ENCODE measurements at regions not wholly inside any gene's neighbourhood (a gene's known extent, or its start where the extent isn't known, plus 50 kb on each side); places are given as distances from the start of the nearest gene placed in this dataset.

DNA sequence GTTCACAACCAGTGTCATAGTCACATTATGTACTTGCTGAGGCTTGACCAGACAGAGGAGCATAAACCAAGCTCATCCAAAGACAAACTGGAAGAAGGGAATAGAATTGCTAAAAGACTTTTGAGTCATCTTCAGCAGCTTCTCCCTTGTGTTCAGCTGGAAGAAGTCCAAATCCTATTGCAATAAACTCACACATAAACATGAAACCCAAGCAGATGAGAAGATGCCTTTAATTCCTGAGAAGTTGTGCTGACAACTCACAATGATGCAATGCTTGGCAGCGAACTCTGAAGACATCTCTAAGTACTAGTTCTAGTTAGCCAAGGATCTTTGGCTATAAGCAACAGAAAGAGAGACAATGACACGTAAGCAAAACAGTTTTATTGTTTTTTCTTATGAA lies 642.1 kb downstream of the KCTD16 start:
- ChIA-PET POLR2A (no interaction called here), CTCF (no interaction called here)
- no peaks in the 10 kb centered on the region for H3K4me1 ChIP-seq (ENCODE audit: control insufficient read depth, insufficient read depth, low read length)
- no peak overlapping the region for H3K27ac ChIP-seq (ENCODE audit: low read length)
- no peaks in the 10 kb centered on the region for H3K27me3 ChIP-seq (ENCODE audit: control insufficient read depth, insufficient read depth, low read length)
- H3K9me3 ChIP-seq (ENCODE audit: control insufficient read depth, insufficient read depth, low read depth, low read length): no peaks in the 10 kb centered on the region
- intact Hi-C loops (cut with micrococcal nuclease; ENCODE audit: unreplicated experiment) (no loop called here), in situ Hi-C loops (cut with HindIII; ENCODE audit: low pct_unique_long_range_greater_than_20kb, low sequenced_read_pairs) (no loop called here)
- H3K4me3 ChIP-seq (ENCODE audit: low read depth in 2 of 2, low read length in 2 of 2): no peak overlapping the region
- ATAC-seq: no peak
- TF ChIP-seq, protein P1, sequence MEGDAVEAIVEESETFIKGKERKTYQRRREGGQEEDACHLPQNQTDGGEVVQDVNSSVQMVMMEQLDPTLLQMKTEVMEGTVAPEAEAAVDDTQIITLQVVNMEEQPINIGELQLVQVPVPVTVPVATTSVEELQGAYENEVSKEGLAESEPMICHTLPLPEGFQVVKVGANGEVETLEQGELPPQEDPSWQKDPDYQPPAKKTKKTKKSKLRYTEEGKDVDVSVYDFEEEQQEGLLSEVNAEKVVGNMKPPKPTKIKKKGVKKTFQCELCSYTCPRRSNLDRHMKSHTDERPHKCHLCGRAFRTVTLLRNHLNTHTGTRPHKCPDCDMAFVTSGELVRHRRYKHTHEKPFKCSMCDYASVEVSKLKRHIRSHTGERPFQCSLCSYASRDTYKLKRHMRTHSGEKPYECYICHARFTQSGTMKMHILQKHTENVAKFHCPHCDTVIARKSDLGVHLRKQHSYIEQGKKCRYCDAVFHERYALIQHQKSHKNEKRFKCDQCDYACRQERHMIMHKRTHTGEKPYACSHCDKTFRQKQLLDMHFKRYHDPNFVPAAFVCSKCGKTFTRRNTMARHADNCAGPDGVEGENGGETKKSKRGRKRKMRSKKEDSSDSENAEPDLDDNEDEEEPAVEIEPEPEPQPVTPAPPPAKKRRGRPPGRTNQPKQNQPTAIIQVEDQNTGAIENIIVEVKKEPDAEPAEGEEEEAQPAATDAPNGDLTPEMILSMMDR (IDR thresholded peaks at IDR 0.05): no peak
- TF ChIP-seq TCF7L2 (IDR thresholded peaks at IDR 0.05; ENCODE audit: low read depth, low read length) (no peak), SIN3A (IDR thresholded peaks at IDR 0.05; ENCODE audit: borderline replicate concordance, insufficient read depth, low read depth, low read length) (no peak), REST (IDR thresholded peaks at IDR 0.05; ENCODE audit: insufficient read depth in 1 of 2, low read depth in 2 of 2, low read length in 1 of 2) (no peak), POLR2AphosphoS5 (IDR thresholded peaks at IDR 0.05; ENCODE audit: low read depth, low read length) (no peak)
- DNase-seq (ENCODE audit: low read depth, low spot score): no peak
- BruUV-seq (replicated peaks): no TSS peak
- no peaks in the 10 kb centered on the region for H3K36me3 ChIP-seq (ENCODE audit: control insufficient read depth, insufficient read depth, low read length)

GRCh38 chr5:144800169-144800568 lies 629.5 kb downstream of the KCTD16 start:
- DNase-seq (ENCODE audit: low read depth, low spot score): no peak
- Histone ChIP-seq H3K27ac (ENCODE audit: low read length) (no peak overlapping the region), H3K4me1 (ENCODE audit: control insufficient read depth, insufficient read depth, low read length) (no peaks in the 10 kb centered on the region), H3K27me3 (ENCODE audit: control insufficient read depth, insufficient read depth, low read length) (no peaks in the 10 kb centered on the region), H3K9me3 (ENCODE audit: control insufficient read depth, insufficient read depth, low read depth, low read length) (no peaks in the 10 kb centered on the region), H3K36me3 (ENCODE audit: control insufficient read depth, insufficient read depth, low read length) (no peaks in the 10 kb centered on the region), H3K4me3 (ENCODE audit: low read depth in 2 of 2, low read length in 2 of 2) (no peak overlapping the region)
- TF ChIP-seq, protein P1 (IDR thresholded peaks at IDR 0.05): no peak
- no peak for TF ChIP-seq POLR2AphosphoS5 (IDR thresholded peaks at IDR 0.05; ENCODE audit: low read depth, low read length)
- no peak for TF ChIP-seq REST (IDR thresholded peaks at IDR 0.05; ENCODE audit: insufficient read depth in 1 of 2, low read depth in 2 of 2, low read length in 1 of 2)
- no peak for TF ChIP-seq SIN3A (IDR thresholded peaks at IDR 0.05; ENCODE audit: borderline replicate concordance, insufficient read depth, low read depth, low read length)
- TF ChIP-seq TCF7L2 (IDR thresholded peaks at IDR 0.05; ENCODE audit: low read depth, low read length): no peak
- in situ Hi-C loops (cut with HindIII; ENCODE audit: low pct_unique_long_range_greater_than_20kb, low sequenced_read_pairs): no loop called here
- CTCF ChIA-PET: no interaction called here
- BruUV-seq (replicated peaks): no TSS peak
- POLR2A ChIA-PET: no interaction called here
- intact Hi-C loops (cut with micrococcal nuclease; ENCODE audit: unreplicated experiment): no loop called here
- ATAC-seq: no peak
